ENCODE measurements at regions not wholly inside any gene's neighbourhood (a gene's known extent, or its start where the extent isn't known, plus 50 kb on each side); places are given as distances from the start of the nearest gene placed in this dataset.

GRCh38 chr20:48300529-48300928 is 515.2 kb upstream of the SULF2 start:
- no peak for DNase-seq (ENCODE audit: low read depth)

DNA sequence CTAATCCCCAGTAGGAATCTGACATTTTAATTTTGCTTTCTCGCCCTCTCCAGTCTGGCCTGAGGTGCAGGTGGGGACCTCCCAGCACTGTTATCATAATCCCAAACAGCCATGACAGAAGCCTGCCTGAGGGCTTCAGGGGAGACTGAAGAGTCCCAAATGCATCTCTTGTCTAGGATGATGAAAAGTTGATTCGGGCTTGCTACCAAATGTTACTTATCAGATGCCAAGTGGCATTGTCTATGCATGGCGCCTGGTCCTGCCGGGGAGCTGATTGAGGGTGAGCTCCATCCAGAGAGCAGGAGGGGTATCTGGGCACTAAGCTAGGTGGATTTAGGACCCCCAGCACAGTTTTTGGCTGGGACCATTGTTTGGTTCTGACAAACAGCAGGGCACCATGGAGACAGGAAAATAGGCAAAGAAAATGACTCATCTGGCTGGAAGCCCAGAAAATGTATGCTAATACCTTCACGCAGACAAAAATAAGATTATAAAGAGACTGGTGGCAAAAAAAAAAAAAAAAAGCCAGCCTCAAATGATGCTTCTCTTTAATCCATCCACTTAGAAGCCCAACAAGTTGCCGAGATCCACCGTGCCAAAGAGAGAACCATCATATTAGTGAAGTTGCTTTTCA is 513.7 kb upstream of the SULF2 start:
- DNase-seq (ENCODE audit: low read depth) = no peak

DNA sequence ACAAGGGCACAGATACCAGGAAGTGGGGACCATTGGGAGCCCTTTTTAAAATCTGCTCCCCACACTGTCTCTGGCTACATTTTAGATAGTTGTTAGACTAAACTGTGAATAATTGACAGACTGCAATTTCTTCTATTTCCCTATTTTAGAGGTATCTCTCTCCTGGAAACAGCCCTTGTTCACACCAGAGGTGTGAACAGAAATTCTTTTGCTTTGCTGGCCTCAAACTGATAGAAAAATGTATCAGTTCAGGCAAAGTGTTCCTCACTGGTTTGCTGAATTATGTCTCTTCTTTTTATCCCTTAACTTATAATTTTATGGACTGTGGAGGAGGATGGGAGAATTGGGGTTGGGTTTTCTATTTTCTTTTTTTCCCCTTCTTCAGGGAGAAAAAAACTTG is 513.2 kb upstream of the SULF2 start:
- DNase-seq (ENCODE audit: low read depth) = no peak

GRCh38 chr20:48295966-48296421 is 510.7 kb upstream of the SULF2 start:
- no peak for DNase-seq (ENCODE audit: low read depth)

- no peak for DNase-seq (ENCODE audit: low read depth)
These were observed 510.2 kb upstream of the SULF2 start for GRCh38 chr20:48295445-48295903.

- no peak for DNase-seq (ENCODE audit: low read depth)
These were observed 509.7 kb upstream of the SULF2 start for GRCh38 chr20:48294942-48295341.

GRCh38 chr20:48294196-48294595 is 508.9 kb upstream of the SULF2 start:
- DNase-seq (ENCODE audit: low read depth) = no peak

- no peak for DNase-seq (ENCODE audit: low read depth)
These were observed 508.4 kb upstream of the SULF2 start for GRCh38 chr20:48293671-48294070.

GRCh38 chr20:48292806-48293205 is 507.5 kb upstream of the SULF2 start:
- DNase-seq (ENCODE audit: low read depth) = no peak

GRCh38 chr20:48291896-48292295 is 506.6 kb upstream of the SULF2 start:
- no peak for DNase-seq (ENCODE audit: low read depth)

GRCh38 chr20:48288930-48289507 is 503.7 kb upstream of the SULF2 start:
- DNase-seq (ENCODE audit: low read depth) = no peak

DNA sequence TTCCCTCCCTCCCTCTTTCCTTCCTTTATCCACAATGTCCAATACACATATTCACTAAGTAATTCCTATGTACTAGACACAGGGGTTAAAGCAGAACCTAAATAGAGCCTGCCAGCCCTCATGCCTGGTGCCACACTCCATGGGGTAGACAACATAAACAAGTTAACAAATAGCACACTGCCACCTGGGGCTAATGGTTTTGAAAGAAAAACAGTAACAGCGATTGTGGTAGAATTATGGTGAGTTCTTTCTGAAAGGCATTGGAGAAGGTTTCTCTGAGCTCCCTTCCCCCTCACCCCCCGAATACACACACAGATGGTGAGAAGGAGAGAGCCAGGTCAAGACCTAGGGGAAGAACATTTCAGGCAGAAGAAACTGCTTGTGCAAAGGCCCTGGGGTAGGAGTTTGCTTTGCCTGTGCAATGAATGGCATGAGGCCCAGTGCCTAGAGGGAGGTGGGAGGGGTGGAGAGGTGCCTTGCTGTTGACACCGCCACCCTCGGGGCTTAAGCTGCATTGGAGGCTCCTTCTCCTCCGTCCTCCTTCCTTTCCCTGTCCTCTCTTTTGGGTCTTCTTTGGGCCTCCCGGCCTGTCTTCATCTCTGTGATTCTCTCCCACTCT is 502.4 kb upstream of the SULF2 start:
- DNase-seq (ENCODE audit: low read depth) = no peak

- DNase-seq (ENCODE audit: low read depth) = no peak
These were observed 501.8 kb upstream of the SULF2 start for GRCh38 chr20:48287021-48287494.

DNA sequence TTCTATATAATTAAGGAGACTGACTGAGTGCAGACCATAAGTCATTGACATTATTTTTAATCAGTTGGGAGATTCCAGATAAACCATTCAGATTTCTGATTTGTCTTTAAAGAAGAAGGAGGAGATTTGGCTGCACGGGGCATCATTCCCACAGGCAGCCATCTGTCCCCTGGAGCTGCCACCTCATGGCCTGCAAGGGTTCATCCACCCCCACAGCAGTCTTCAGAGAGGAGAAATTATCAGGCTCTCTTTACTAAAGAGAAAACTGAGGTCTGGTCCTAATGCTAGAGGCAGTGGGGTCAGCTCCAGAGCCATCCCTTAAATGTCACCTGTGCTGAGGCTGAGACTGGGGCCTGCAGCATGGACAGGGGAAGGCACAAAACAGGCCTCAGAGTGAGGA is 501.3 kb upstream of the SULF2 start:
- DNase-seq (ENCODE audit: low read depth) = no peak

- DNase-seq (ENCODE audit: low read depth) = no peak
These were observed 500.4 kb upstream of the SULF2 start for GRCh38 chr20:48285656-48286055.

- no peak for DNase-seq (ENCODE audit: low read depth)
These were observed 499.6 kb upstream of the SULF2 start for GRCh38 chr20:48284837-48285236.

DNA sequence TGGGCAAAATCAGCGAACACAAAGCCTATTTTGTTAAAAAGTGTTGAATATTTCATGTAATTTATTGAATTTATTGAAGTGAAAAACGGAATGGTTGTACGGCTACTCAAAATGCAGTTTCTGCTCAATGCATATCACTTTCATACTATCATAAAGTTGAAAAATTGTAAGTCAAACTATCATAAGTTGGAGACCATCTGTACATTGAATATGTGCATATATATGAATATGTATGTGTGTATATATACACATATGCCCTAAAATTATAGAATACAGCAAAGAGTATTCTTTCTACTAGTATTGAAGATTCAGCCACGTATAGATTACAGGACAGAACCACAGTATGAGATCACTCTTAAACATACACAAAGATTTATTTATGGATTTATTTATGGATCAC is 499.0 kb upstream of the SULF2 start:
- DNase-seq (ENCODE audit: low read depth) = no peak

DNA sequence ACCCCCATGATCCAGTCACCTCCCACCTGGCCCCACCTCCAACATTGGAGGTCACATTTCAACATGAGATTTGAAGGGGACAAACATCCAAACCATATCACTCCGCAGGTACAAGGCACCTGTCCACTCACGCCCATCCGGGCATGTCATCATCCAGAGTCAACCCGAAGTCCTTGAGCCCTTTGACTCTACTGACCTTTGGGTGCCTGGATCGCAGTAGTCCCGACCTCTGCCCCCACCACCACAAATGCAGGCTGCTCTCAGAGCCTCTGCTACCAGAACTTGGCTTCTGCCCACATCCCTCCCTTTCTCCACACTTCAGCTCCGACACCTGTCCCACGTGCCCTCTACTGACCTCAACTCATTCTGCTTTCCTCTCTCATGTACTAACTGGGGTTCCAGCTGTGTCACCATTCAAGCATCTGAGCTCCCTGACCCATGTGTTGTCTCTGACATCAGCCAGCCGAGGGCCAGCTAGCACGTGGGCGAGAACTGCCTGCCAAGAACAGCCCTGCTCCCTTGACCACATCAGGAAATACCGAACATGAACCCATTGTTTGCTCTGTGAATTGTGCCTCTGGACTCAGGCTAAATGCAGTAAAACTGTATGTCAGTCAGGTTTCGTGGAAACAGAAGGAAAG is 498.3 kb upstream of the SULF2 start:
- no peak for DNase-seq (ENCODE audit: low read depth)

DNA sequence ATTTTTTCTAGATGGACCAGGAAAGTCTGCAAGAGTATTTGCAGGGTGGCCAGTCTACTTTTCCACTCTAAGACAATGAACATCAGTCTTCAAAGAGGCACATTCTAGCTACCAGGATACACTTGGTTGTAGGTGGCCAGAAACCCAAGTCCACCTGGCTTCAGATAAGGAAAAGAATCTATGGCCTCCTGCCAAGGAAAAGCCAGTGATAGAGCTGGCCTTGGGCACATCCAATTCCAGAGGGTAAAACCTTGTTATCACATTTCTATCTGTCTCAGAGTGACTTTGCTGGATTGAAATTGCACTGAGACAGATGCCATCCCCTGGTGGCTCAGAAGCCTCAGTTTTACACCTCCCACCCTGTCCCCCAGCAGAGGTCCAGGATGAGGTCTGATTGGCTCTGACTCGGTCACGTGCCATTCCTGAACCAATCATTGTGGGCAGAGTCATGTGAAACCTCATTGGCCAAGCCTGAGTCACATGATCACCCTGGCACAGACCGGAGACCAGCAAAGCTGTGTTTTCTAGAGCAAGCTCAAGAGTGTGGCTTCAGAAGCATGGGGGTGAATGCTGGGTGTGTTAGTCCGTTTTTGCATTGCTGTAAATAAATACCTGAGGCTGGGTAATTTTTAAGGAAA is 497.4 kb upstream of the SULF2 start:
- no peak for DNase-seq (ENCODE audit: low read depth)

- DNase-seq (ENCODE audit: low read depth) = no peak
These were observed 496.2 kb upstream of the SULF2 start for GRCh38 chr20:48281501-48281900.

DNA sequence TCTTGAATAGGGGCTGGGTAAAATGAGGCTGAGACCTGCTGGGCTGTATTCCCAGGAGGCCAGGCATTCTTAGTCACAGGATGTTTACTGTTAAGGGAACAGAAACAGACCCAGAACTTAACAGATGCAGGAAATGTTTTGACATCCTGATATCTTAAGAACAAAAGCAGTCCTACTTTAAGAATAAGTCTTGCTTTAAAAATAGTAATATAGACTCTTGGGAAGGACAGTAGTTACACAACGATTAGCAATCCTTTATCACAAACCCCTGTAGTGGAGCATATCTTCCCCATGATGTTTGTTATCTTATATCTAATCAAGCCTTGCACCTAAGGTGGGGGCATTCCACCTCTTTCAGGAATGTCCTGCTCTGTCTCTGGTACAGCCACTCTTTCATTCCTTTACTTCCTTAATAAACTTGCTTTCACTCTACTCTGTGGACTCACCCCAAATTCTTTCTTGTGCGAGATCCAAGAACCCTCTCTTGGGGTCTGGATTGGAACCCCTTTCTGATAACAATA is 493.7 kb upstream of the SULF2 start:
- no peak for DNase-seq (ENCODE audit: low read depth)

DNA sequence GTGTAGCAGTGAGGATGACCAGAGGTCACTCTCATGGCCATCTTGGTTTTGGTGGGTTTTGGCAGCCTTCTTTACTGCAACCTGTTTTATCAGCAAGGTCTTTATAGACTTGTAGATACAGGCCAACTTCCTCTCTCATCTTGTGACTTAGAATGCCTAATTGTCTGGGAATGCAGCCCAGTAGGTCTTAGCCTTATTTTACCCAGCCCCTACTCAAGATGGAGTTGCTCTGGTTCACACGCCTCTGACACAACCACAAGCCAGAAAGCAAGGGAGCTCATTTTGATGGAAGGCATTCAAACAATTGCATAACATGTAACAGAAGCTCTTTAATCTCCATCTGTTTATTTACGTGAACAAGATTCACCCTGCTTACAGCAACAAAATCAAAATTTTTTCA is 492.0 kb upstream of the SULF2 start:
- DNase-seq (ENCODE audit: low read depth) = no peak
